NCI-H146 (cell line): ENCODE measurements at regions not wholly inside any gene's neighbourhood (a gene's known extent, or its start where the extent isn't known, plus 50 kb on each side); places are given as distances from the start of the nearest gene placed in this dataset.
"Not testable (repeated sequence)": the region's sequence is repeated elsewhere in the genome, so short reads cannot be mapped to it uniquely, and the experiment has no call there.

Experiments
- DNase-seq: peaks from one replicate; lab custom pipeline; 2025; lab: John Stamatoyannopoulos, UW

DNA sequence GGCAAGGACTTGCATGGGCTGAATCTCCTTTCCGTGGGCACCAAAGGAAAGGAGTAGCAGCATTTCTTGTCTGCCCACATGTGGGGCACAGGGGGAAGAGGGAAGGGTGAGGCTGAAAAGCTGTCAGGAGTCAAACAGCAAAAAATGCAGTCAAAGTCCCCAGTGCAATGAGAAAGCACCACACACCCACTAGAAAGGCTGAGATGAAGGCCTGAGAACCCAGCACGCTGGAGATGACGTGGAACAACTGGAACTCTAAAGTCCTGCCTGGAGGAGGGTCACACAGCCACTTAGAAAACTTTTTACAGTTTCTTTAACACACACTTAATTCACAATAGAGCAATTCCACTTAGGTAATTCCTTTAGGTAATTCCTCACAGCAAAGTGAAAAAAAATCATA lies 94.6 kb upstream of the IGFBPL1 start:
- DNase-seq: no peak

DNA sequence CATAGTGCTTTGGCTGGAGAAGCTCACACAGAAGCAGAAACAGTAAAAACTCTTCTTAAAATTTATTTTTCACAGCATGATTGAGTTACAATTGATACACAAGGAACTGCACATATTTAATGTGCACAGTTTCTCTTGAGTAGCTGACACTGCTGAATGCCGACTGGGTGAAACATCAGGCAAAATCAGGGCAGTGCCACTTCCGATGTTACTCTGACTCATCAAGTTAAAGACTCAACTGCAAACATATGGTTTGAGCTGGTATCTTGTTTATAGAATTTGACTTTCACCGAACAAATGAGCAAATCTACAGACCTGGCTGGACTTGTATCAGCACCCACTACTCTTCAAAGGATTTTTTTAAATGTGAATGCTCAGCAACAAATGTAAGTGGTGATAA lies 92.0 kb upstream of the IGFBPL1 start:
- not testable (repeated sequence) for DNase-seq

DNA sequence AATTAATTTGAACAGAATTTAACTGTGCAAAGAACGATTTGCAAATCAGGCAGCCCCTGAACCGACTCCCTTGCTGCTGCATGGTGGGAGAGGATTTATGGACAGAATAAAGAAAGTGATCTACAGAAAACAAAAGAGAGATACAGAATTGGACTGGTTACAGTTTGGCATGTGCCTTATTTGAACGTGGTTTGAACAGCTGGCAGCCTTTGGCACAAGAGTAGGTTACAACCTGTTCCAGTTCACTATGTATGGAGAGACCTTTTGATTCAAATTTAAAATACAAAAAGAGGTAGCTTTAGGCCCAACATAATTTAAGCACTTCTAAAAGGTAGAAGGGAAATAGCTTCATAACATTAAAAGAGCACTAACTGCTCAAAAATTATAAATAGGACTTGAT lies 90.8 kb upstream of the IGFBPL1 start:
- DNase-seq: not testable (repeated sequence)

DNA sequence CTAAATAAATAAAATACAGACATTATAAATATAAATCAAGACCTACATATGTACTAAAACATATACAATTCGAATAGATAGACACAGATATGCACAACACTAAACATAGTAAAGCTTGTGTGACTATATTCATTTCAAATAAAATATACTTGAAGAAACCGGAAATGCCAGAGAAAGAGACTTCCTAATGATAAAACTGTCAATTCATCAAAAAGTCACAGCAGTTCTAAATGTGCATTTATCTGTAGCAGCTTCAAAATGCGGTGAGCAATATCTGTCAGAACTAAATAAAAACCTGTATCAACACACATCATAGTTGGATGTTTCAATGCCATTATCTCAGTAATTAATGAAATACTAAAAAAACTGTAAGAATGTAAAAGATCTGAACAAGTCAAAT lies 86.1 kb upstream of the IGFBPL1 start:
- DNase-seq: not testable (repeated sequence)

DNA sequence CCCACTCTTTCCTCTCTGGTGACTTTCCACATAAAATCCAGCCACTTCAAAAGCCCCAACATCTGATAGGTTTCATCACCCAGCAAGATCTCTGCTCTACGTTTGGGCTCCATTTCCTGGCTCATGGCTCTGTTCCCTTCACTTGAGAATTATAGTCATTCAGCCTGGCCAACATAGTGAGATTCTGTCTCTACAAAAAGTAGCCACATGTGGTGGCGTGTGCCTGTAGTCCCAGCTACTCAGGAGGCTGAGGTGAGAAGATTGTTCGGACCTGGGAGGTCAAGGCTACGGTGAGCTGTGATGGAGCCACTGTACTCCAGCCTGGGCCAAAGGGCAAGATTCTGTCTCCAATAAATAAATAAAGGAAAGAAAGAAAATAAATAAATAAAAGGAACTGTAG lies 83.3 kb upstream of the IGFBPL1 start:
- DNase-seq: no peak

DNA sequence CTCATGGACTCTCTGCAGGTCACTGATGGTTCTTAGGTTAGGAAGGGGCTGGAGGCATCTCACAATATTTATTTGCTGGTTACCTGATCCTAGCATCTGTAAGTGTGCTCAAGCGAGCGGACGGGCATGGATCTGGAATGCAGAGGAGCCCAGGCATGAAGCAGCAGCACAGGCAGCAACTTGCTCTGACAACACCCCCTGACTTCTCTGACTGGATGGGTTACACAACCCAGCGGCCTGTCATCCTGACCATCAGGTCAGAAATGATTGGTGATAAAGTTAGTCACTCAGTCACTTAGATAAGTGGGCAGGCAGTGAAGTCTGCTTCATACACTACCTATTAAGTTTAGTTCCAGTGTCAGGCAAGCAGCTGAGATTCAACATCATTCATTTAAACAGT lies 75.9 kb upstream of the IGFBPL1 start:
- not testable (repeated sequence) for DNase-seq

DNA sequence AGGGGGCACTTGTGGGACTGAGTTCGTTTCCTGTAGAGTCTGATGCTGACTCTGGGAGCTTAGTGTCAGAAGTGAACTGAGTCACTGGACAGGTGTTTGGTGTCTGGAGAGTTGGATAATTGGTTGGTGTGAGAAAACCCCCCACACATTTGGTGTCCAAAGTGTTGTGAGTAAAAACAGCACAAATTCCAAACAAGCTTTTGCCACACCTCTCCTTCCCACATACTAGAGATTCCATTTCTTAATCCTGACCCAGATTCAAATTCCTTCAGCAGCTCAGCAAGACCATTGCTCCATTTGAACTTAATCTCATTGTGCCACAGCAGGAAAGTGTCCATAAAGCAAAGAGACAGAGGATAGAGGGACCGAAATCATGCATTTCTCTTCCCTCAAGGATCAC lies 74.3 kb upstream of the IGFBPL1 start:
- DNase-seq: not testable (repeated sequence)

DNA sequence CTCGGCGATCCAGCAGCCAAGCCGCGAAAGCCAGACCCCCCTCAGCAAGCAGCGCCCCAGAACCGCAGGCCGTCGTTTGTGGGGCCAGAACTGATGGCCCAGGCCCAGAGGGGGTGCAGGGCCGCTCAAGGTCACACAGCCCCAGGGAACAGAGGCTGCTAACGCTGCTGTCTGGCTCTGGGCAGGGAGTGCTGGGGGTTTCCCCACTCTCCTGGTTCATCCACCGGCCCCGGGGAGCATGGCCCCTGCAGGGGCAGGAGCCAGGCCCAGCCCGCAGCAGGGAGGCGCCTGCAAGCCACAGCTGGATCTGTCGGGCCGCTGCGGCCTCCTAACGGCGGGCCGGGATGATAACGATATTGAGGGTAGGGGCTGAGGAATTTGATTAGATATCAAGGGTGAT lies 64.8 kb upstream of the IGFBPL1 start:
- no peak for DNase-seq

DNA sequence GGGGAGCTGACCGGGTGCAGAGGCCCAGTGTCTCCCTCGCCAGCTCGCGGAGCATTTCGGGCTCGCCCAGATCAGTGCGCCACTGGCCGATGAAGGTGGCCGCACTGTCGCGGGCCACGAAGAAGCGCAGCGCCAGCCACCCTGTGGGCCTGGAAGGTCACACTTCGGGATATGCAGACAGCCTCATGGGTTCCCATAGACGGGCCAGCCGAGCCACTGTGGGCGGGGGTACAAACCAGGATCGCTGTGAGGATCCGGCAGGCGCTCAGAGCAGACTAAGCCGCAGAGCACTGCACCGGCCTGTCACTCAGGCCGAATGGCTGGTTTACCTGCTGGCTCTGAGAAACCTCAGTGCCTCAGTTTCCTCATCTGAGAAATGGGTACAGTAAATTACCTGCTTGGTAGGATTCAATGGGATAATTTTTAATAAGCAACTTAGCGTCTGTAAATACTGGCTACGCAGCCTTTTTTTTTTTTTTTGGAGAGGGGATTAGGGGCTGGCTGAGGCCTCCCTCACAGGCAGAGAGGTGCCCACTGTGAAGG lies 64.0 kb upstream of the IGFBPL1 start:
- DNase-seq: no peak

DNA sequence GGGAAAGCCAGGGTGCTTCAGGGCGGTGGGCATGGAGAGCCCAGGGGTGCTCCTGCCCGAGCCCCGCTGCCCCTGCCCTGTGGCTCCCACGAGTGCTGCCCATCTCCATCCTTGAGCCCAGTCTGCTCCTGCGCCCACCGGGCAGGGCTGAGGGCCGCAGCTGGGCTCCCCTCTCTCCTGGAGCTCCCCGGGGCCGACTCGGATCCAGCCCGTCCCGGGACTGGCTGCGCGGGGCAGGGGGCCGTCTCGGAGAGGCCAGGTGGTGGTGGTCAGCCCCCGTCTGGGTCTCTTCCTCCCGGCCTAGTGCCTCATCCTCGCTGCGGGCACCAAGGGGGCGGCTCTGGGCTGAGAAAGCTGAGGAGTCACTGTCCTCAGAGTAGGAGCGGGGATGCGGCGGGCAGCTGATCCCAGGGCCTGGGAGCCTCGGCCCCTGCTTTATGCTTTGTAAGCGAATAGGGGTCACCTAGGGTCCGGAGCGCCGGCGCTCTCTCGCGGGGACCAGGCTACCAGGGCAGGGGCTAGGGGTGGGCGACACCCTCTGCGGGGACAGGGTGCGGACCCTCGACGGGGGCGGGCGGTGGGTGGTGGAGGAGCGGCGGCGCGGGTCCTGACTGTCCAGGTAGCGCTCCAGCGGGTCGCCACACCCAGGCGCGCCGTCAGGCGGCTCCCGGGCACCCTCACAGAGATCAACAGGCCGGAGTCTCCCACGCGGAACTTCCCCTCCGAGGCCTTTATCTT lies 63.3 kb upstream of the IGFBPL1 start:
- not testable (repeated sequence) for DNase-seq

DNA sequence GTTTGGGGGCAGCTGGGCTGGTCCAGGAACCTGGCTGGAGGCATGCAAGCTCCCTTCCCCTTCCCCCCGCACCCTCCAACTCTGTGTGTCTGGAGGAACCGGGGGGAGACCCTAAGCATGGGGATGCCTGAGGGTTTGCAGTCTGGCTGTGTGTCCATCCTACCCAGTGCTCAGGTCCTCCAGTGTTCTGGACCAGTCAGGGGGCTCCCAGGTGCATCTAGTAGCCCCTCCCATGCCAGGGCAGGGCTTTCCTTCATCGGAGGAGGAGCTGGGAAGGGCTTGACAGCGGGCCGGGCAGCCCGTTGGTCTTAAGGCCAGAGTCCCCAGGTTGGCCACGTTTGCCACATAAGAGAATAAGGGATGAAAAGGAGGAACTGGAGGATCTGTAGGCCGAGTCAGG lies 62.6 kb upstream of the IGFBPL1 start:
- DNase-seq: no peak

DNA sequence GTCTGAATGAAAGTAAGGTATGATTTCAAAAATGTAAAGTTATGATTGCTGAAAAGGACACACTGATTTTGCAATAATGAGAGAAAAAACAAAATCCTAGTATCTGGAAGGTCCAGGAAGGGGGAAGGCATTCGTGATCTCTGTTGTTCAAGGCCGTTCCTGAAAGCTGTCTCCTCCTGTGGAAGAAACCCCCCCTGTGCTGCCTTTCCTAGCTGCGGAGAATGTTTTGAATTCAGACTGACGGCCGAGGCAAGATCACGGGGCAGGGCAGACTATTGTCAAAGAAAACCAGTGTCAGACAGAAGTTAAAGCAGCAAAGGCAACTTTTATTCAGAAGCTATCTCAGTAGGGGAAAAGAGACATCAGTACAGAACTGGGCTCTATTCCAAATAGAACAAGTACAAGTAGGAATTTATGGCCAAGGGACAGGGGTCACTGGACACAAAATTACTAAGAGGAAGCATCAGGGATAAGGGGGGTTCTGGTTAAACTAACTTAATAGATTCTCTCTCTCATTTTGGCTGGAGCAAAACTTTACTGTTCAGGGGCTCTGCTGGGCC lies 61.9 kb upstream of the IGFBPL1 start:
- no peak for DNase-seq

DNA sequence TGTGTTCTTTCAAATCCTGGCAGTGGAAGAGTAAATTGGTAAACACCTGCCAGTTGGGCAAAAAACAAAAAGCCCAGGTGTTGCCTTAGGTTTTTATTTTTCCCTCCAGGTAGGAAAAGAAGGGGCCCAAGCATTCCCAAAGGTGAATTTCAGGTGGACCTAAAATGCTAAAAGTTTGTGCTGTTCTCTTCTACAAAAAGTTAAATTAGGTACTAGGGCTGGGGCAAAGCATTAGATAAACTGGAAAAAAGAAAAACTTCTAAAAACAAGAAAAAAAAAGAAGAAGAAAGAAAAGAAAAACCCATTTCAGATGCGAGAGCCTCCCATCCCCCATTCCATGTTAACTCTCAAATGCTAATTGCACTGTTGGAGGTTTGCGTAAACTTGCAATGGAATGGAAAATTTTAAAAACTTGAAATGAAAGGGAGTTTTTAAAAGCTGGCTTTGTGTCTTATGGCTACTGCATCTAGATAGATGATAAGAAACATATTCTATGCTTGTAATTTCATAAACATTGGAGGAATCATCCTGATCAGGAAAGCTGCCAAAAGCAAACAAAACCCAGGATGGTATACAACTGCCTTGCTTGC lies 59.9 kb upstream of the IGFBPL1 start:
- not testable (repeated sequence) for DNase-seq

DNA sequence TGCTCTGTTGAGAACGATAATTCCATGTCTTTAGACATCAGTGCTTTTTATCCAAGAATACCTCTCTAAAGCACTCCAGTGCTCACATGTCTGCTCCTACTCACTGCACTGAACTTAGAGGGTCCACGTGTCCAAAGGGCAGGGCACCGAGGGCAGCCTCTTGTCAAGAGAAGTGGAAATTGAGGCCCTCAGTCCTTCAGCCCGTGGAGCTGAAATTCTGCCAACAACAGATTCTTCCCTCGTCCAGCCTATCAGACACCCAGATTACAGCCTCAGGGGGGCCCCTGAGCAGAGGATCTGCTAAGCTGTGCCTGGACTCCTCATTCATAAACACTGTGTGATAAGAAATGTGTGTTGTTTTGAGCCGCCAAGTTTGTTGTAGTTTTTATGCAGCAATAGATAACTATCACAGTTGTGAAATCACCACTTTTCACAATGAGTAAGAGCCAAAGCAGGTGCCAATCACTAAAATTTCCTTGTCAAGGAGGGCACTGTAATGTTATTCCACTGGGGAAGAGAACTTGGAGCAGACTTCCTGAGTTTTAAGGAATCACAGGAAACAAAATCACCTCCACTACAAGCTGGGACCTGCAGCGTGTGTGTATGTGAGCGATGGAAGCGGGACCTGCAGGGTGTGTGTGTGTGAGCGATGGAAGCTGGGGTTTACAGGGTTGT lies 58.8 kb upstream of the IGFBPL1 start:
- DNase-seq: no peak

DNA sequence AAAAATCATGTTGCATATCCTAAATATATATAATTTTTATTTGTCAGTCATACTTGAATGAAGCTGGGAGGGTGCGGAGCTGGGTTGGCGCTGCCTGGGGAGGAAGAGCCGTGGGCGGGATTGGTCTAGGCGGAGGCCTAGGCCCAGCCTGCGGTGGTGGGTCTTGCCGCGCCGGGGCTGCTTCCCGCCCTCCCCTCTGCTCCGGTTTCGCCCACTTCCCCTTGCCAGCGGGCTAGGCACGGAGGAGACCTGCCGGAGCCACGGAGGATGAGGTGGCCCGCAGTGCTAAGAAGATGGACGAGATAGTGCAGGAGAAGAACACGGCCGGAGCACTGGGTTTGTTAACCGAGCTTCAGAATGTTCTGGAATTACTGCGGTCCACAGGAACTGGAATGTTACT lies 54.0 kb upstream of the IGFBPL1 start:
- no peak for DNase-seq

DNA sequence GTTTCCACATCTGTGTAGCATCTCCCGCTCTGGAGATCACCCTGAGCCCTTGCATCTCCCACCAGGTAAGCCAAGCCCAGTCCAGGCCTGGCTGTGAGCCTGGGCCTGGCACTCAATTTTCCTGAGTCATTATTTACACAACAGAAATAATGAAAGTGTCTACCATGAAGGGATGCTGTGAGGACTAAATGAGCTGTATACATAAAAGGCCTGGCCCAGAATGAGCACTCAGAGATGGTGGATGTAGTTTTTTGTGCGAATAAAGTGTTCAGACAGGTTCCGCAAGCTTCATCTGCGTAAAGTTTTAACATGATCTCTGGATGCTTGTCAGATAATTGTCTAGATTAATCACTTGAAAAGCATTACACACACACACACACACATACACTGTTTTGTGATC lies 50.2 kb upstream of the IGFBPL1 start:
- peak; percentile 64 for DNase-seq
